Erythroblast (primary cell): ENCODE measurements at regions not wholly inside any gene's neighbourhood (a gene's known extent, or its start where the extent isn't known, plus 50 kb on each side); places are given as distances from the start of the nearest gene placed in this dataset.

Experiments used
- GATA1 ChIP-seq: IDR thresholded peaks from 2 replicates; pipeline ENCODE4 v1.6.1; 2011; ENCODE audit warnings: low read depth, mild to moderate bottlenecking, control low read depth, low read length, moderate library complexity
- POLR2A ChIP-seq: IDR thresholded peaks from 2 replicates; pipeline ENCODE4 v1.6.1; 2011; ENCODE audit warnings: mild to moderate bottlenecking, low read length

DNA sequence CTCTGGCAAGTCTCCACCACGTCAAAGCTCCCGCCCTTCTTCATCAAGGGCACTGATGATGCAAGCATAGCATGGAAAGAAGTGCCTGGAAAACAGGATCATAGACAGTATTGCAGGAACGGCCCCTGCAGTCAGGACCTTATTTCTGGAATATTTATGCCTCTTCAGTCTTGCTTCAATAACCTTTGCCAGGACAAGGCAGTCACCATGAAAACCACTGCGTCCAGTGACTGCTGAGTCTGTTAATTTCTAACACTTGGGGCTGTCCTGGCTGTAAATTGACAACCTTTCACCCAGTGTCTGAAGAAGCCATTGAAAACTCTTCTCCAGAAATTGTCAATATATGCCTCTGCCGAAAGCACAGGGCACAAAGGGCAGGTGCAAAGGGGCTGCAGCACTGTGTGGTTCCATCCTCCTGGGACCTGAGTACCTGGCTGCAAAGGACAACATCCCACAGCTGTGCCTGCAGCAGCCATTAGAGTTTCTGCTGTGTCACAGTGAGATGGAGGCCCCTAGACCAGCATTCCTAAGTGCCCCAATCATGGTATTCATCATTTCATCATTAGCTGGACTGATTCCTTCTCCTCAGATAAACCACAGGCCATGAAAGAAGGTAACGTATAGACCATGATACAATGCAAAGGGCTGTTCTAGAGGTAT, 819.6 kb downstream of the RNF144A start:
- no peak for TF ChIP-seq POLR2A
- TF ChIP-seq GATA1 = no peak
